Lower lobe of right lung (tissue), 2 donors: ENCODE measurements at regions not wholly inside any gene's neighbourhood (a gene's known extent, or its start where the extent isn't known, plus 50 kb on each side); places are given as distances from the start of the nearest gene placed in this dataset.

Experiments used
- ATAC-seq, 2 donors: fragments of 200-7000 bp; cut with Tn5 transposase; one replicate each; pipeline ENCODE4 v1.9.1; 2020 to 2022; ENCODE audit warnings: mild to moderate bottlenecking in 2 of 2, moderate library complexity in 2 of 2
- DNase-seq: peaks from one replicate; pipeline ENCODE4 v3.0.0-alpha.2; 2020
- H3K27ac ChIP-seq: fragments of 200-600 bp; one replicate; pipeline ENCODE4 v1.8.0; 2022
- H3K27me3 ChIP-seq: fragments of 200-600 bp; one replicate; pipeline ENCODE4 v1.8.0; 2022; ENCODE audit warnings: low read depth
- H3K36me3 ChIP-seq: fragments of 200-600 bp; one replicate; pipeline ENCODE4 v1.8.0; 2022; ENCODE audit warnings: mild to moderate bottlenecking
- H3K4me1 ChIP-seq: fragments of 200-600 bp; one replicate; pipeline ENCODE4 v1.8.0; 2022
- H3K4me3 ChIP-seq: fragments of 200-600 bp; one replicate; pipeline ENCODE4 v1.8.0; 2022; ENCODE audit warnings: mild to moderate bottlenecking
- H3K9me3 ChIP-seq: fragments of 200-600 bp; one replicate; pipeline ENCODE4 v1.8.0; 2022
- intact Hi-C: fragments of 100-400 bp; cut with DNase I; formaldehyde crosslinking; loops from one replicate; pipeline ENCODE4 v1.11.0; 2022
- TF ChIP-seq, protein P1 (sequence below): fragments of 200-600 bp; IDR thresholded peaks from one replicate; pipeline ENCODE4 v1.8.0; 2022; ENCODE audit warnings: antibody characterized with exemption, mild to moderate bottlenecking
- donor health status: DM: no; HTN: yes; CAD: no; lungs with severe emphysema.

DNA sequence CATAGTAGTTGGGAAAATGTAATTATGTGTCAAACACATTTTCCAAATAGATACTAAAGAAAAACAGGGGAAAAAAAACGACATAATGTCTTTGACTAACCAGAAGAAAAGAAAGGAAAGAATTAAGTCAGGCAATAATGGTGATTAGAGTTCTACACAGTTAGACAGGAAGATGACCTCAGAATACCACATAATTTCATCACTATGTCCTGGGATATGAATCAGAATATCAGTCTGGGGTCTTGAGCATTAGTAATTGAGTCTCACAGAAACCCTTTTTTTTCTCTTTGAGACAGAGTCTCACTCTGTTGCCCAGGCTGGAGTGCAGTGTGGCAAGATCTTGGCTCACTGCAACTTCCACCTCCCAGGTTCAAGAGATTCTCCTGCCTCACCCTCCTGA is 503.4 kb downstream of the SLITRK1 start:
- Histone ChIP-seq H3K27ac (no peak overlapping the region), H3K27me3 (no peaks in the 10 kb centered on the region), H3K9me3 (no peaks in the 10 kb centered on the region), H3K4me3 (no peak overlapping the region), H3K4me1 (no peaks in the 10 kb centered on the region), H3K36me3 (no peaks in the 10 kb centered on the region)
- no peak for DNase-seq
- TF ChIP-seq, protein P1, sequence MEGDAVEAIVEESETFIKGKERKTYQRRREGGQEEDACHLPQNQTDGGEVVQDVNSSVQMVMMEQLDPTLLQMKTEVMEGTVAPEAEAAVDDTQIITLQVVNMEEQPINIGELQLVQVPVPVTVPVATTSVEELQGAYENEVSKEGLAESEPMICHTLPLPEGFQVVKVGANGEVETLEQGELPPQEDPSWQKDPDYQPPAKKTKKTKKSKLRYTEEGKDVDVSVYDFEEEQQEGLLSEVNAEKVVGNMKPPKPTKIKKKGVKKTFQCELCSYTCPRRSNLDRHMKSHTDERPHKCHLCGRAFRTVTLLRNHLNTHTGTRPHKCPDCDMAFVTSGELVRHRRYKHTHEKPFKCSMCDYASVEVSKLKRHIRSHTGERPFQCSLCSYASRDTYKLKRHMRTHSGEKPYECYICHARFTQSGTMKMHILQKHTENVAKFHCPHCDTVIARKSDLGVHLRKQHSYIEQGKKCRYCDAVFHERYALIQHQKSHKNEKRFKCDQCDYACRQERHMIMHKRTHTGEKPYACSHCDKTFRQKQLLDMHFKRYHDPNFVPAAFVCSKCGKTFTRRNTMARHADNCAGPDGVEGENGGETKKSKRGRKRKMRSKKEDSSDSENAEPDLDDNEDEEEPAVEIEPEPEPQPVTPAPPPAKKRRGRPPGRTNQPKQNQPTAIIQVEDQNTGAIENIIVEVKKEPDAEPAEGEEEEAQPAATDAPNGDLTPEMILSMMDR = no peak
- ATAC-seq = no peak
- intact Hi-C loops = no loop called here

DNA sequence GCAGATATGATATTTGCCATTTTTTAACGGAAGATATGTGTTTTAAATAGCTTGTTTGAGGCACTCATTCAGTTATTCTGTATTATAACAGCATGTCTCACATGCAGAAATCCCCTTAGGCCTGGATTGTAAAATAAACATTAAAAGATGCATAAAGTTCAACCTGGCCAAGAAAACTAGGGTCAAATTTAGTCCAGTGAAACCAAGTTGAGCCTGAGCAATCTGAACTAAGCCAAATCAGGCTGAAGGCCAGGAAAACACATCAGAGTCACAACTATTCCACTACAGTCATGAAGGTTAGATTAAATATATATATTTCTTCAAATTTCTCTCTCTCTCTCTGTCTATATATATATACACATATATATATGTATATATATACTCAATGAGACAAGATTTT is 504.8 kb downstream of the SLITRK1 start:
- Histone ChIP-seq H3K4me1 (no peaks in the 10 kb centered on the region), H3K9me3 (no peaks in the 10 kb centered on the region), H3K27me3 (no peaks in the 10 kb centered on the region), H3K4me3 (no peak overlapping the region), H3K27ac (no peak overlapping the region), H3K36me3 (no peaks in the 10 kb centered on the region)
- intact Hi-C loops = no loop called here
- TF ChIP-seq, protein P1 = no peak
- DNase-seq (no peak), ATAC-seq (no peak)

DNA sequence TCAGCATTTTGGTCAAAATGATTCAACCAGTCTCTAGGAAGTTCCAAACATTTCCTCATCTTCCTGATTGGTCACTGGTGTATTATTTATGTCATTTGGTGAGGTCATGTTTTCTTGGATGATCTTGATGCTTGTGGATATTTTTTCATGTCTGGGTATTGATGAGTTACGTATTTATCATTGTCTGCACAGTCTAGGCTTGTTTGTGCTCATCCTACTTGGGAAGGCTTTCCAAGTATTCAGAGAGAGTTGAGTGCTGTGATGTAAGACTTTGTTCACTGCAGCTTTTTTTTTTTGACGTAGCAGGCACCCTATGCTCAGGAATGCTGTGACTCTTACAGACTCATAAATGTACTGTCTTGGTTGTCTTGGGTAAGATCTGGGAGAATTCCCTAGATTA is 509.5 kb downstream of the SLITRK1 start:
- H3K4me1 ChIP-seq = no peaks in the 10 kb centered on the region
- DNase-seq (no peak), ATAC-seq (no peak)
- H3K27me3 ChIP-seq = no peaks in the 10 kb centered on the region
- TF ChIP-seq, protein P1 = no peak
- intact Hi-C loops = no loop called here
- no peaks in the 10 kb centered on the region for H3K36me3 ChIP-seq
- H3K27ac ChIP-seq = no peak overlapping the region
- H3K4me3 ChIP-seq = no peak overlapping the region
- H3K9me3 ChIP-seq = no peaks in the 10 kb centered on the region

DNA sequence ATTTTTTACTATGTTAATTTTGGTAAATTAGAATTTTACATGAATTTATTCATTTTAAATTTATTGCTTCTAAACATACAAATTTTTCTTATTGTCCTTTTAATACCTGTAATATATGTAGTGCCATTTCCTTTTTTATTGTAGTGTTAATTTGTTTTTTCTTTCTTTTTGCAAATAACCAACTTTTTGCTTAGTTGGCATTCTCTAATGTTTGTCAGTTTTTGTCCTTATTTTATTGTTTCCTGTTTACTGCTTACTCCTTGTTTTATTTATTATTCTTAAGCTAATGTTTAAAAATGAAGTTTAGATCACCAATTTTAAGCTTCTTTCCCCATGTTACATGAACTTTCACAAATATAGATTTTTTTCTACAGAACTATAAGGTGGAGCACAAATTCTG is 516.6 kb downstream of the SLITRK1 start:
- intact Hi-C loops = no loop called here
- TF ChIP-seq, protein P1 = no peak
- Histone ChIP-seq H3K9me3 (no peaks in the 10 kb centered on the region), H3K36me3 (no peaks in the 10 kb centered on the region), H3K4me1 (no peaks in the 10 kb centered on the region), H3K27me3 (no peaks in the 10 kb centered on the region), H3K27ac (no peak overlapping the region), H3K4me3 (no peak overlapping the region)
- DNase-seq (no peak), ATAC-seq (no peak)

DNA sequence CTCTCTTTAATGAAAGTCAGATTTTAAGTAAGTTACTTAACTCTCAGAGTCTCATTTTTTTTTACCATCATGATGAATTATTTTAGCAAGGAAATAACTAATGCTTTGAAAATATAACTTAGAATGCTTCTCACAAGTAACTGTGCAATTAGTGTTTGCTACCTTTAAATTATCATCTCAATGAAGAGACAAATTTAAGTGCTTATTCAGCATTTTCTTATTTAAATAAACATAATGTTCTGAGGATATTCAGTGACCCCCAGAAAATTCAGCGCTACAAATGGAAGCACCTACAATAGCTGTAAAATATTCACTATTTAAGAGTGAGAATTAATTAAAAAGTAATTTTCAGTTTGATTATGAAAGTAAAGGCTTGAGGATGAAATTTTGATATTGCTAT is 527.2 kb downstream of the SLITRK1 start:
- Histone ChIP-seq H3K4me1 (no peaks in the 10 kb centered on the region), H3K36me3 (no peaks in the 10 kb centered on the region), H3K4me3 (no peak overlapping the region), H3K9me3 (no peaks in the 10 kb centered on the region), H3K27ac (no peak overlapping the region), H3K27me3 (no peaks in the 10 kb centered on the region)
- ATAC-seq = no peak
- TF ChIP-seq, protein P1 = no peak
- DNase-seq = no peak
- intact Hi-C loops = no loop called here

DNA sequence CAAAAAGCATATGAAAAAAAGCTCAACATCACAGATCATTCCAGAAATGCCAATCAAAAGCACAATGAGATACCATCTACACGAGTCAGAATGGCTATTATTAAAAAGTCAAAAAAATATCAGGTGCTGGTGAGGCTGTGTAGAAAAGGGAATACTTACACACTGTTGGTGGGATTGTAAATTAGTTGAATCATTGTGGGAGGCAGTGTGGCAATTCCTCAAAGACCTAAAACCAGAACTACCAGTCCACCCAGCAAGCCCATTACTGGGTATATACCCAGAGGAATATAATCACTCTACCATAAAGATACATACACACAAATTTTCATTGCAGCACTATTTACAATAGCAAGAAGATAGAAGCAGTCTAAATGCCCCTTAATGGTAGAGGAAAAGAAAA is 529.9 kb downstream of the SLITRK1 start:
- Histone ChIP-seq H3K27ac (no peak overlapping the region), H3K4me1 (no peaks in the 10 kb centered on the region), H3K27me3 (no peaks in the 10 kb centered on the region), H3K9me3 (no peaks in the 10 kb centered on the region), H3K36me3 (no peaks in the 10 kb centered on the region), H3K4me3 (no peak overlapping the region)
- ATAC-seq (no peak), DNase-seq (no peak)
- TF ChIP-seq, protein P1 = no peak
- intact Hi-C loops = no loop called here
